Fibroblast of mammary gland (primary cell): ENCODE measurements at regions not wholly inside any gene's neighbourhood (a gene's known extent, or its start where the extent isn't known, plus 50 kb on each side); places are given as distances from the start of the nearest gene placed in this dataset.

Experiments used
- DNase-seq: peaks from one replicate; pipeline ENCODE4 v3.0.0-alpha.2; 2010; ENCODE audit warnings: low read depth
- H3K4me3 ChIP-seq: 2 replicates; pipeline ENCODE4 v1.5.1; 2011; ENCODE audit warnings: low read depth, mild to moderate bottlenecking, low read length, moderate library complexity; ENCODE audit not compliant: control insufficient read depth
- TF ChIP-seq, protein P1 (sequence below): conservative IDR thresholded peaks from 2 replicates; pipeline ENCODE4 v1.5.1; 2011; ENCODE audit warnings: low read depth, low read length, inconsistent platforms; ENCODE audit not compliant: control insufficient read depth, insufficient read depth

DNA sequence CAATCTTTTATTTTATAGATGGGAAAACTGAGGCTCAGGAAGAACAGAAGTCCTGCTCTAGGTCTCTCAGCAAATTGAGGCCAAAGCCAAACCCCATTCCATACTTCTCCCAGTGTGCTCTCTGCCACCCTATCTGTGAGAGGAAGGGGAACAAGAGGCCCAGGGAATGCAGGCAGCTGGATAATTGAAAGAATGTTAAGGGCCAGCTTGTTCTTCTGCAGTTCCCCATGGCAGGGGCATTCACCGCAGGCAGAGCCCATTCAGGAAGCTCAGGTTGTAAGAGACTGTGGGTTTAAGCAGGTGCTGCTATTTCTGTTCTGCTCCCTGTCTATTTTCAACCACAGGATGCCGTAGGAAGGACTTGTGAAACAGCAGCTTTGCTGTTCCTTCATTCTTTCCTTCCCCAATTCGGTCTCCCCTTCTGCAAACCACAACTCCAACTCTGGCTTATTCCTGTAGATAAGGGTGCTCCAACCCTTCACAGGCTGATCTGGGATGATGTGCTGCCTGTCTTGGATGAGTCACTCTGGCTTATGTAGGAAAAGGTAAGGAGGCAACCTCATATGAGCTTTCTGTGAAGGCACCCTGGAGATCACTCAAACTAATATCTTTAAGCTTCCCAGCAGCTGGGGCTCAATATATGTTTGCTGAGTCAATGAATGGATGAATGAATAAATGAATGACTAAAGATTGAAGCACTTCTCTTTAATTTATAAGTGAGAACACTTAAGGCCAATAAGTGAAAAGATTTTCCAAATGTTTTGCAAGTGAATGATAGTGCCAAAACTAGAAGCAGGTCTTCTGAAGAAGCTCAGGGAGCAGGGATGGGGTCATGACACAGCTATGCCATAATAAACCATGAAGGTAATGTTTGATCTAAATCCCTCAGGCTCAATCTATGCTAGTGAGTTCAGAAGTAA is 377.6 kb downstream of the BRINP1 start:
- DNase-seq, result no peak
- H3K4me3 ChIP-seq, result no peak overlapping the region
- TF ChIP-seq, protein P1, sequence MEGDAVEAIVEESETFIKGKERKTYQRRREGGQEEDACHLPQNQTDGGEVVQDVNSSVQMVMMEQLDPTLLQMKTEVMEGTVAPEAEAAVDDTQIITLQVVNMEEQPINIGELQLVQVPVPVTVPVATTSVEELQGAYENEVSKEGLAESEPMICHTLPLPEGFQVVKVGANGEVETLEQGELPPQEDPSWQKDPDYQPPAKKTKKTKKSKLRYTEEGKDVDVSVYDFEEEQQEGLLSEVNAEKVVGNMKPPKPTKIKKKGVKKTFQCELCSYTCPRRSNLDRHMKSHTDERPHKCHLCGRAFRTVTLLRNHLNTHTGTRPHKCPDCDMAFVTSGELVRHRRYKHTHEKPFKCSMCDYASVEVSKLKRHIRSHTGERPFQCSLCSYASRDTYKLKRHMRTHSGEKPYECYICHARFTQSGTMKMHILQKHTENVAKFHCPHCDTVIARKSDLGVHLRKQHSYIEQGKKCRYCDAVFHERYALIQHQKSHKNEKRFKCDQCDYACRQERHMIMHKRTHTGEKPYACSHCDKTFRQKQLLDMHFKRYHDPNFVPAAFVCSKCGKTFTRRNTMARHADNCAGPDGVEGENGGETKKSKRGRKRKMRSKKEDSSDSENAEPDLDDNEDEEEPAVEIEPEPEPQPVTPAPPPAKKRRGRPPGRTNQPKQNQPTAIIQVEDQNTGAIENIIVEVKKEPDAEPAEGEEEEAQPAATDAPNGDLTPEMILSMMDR, result no peak

DNA sequence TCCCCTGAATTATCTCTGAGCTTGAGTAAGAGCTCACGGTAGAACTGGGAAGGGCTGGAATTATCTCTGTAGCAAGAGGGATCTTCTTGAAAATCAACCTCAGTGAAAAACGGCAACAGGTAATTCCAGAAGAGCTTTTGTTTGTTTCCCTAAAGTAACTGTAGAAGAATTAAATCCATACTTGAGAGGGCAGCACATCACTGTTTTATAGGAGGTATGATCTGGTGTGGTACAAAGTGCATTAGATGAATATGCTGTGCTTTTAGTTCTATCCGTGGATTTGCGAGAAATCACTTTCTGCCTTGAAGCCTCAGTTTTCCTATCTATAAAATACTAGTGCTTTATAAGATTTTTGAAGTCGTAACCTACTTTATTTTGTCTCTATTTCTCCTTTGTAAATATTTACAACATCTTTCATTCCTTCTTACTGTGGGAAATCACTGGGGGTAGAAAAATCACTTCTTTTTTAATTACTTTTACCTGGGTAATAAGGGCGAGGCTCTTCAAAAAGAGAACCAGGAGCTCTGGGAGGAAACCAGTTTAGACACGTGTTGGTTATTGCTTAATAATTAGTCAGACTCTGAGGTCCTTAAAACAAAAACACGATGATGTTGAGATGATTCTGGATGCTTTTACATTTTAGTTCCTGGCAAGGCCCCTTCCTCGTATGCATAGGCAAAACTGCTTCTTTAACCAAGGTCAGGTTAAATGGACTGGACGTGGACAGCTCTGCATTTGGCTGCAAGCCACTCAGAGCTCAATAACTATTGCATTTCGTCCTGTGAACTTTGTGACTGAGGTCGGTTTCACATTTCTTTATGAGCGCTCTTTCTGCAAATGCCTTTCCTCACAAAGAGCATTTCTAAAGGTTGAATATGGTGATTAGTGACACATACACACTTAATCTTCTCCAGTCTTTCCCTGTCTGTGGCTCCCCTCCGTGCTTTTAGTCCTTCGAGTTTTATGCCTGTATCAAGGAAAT is 376.1 kb downstream of the BRINP1 start:
- no peak overlapping the region for H3K4me3 ChIP-seq
- TF ChIP-seq, protein P1, result no peak
- DNase-seq, result peak; percentile 50

DNA sequence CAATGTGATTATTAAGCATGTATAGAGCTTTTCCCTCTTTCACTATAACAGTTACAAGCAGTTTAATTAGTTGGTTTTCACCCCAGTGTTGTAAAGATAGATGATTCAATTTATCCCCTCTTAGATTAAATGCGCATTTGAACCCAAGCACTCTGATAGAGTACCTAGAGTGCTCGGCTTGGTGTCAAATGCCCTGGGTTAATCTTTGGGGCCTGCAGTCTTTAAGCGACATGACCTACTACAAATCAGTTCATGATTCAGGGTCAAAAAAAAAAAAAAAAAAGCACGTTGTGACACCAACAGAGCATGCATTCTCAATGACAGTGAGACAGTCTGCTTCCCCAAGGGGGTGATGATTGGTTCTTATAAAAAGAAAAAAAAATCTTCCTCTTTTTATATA is 375.3 kb downstream of the BRINP1 start:
- no peak overlapping the region for H3K4me3 ChIP-seq
- TF ChIP-seq, protein P1, result no peak
- no peak for DNase-seq

DNA sequence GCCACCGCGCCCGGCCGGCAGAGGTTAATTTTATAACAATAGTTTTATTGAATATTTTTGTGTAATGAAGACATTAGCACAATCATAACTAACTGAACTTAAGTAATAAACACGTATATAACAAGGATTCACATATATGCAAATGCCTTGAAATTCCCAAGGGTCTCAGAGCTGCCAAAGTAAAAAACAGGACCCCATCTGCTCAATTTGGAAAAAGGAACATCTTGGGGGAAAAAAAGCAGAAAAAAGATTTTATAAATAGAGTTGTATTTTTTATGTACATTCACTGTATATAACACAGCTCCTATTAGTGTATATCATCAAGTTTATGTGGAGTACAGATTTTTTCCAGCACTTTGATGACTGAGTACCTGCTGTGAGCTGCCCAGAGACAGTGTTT is 366.7 kb downstream of the BRINP1 start:
- no peak overlapping the region for H3K4me3 ChIP-seq
- TF ChIP-seq, protein P1, result no peak
- DNase-seq, result no peak

DNA sequence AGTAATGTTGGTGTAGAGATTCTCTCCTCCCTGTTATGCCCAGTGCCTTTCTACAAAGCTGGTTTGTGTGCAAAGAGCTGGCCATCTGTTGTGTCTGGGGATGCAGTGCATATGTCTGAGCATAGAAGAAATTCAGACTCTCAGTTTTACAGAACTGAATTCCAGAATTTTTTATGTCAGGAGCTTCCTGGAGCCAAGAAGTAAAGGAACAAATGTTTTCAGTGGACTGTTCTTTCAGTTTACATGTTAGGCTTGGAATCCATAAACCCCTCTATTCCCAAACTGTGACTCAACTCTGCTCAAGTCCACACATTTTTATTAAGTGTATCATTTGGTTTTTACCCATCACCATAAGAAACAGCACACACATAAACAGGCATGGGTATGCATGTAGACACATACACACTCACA is 366.0 kb downstream of the BRINP1 start:
- DNase-seq, result peak; percentile 83
- H3K4me3 ChIP-seq, result no peak overlapping the region
- TF ChIP-seq, protein P1, result no peak

DNA sequence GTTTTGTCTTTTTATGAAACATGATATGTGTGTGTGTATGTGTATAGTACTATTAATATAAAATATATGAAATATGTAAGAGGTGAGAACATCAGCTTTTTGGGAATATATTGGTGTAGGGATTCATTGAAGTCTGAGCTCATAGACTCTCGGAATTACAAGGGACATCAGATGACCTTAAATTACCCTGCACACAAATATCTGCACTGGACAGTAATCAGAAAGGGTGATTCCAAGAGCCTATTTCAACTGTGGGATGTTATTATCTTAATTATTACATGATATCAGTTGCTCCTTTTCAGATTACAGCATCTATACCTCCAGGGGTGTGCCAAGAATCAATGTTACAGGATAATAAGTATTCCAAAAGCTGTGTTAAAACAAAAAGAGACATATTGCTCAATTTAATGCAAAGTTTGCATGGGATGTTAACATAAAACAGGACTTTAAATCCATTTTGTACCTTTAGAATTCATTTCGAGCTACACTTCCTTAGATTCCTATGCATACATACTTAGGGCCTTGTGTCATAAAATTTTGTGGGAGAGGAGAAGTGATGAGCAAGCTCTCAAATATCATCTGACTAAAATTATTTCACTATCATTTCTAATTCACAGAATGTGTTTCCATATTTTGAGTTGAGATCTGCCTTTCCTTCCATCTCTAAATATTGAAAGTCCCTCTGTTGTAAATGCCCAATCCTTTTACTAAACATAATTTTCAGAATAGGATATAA is 365.2 kb downstream of the BRINP1 start:
- TF ChIP-seq, protein P1, result no peak
- no peak overlapping the region for H3K4me3 ChIP-seq
- DNase-seq, result peak; percentile 66
